Keratinocyte (primary cell): ENCODE measurements at regions not wholly inside any gene's neighbourhood (a gene's known extent, or its start where the extent isn't known, plus 50 kb on each side); places are given as distances from the start of the nearest gene placed in this dataset.

Source experiments
- EZH2 ChIP-seq: IDR thresholded peaks from one replicate; pipeline ENCODE4 v1.6.1; 2012; ENCODE audit warnings: inconsistent platforms, mild to moderate bottlenecking, low read length, moderate library complexity
- TF ChIP-seq, protein P1 (sequence below), 3 experiments: IDR thresholded peaks in 1 of 3; conservative IDR thresholded peaks in 1 of 3; optimal IDR thresholded peaks in 1 of 3; 2 replicates in 2 of 3; 3 replicates in 1 of 3; pipeline versions ENCODE3 to v1.5.1; 2011; ENCODE audit warnings: low read length in 3 of 3, mild to moderate bottlenecking in 3 of 3, moderate library complexity in 2 of 3, control low read depth in 1 of 3, inconsistent platforms in 1 of 3; ENCODE audit not compliant: insufficient read depth in 2 of 3; ENCODE audit errors: extremely low read depth in 1 of 3

DNA sequence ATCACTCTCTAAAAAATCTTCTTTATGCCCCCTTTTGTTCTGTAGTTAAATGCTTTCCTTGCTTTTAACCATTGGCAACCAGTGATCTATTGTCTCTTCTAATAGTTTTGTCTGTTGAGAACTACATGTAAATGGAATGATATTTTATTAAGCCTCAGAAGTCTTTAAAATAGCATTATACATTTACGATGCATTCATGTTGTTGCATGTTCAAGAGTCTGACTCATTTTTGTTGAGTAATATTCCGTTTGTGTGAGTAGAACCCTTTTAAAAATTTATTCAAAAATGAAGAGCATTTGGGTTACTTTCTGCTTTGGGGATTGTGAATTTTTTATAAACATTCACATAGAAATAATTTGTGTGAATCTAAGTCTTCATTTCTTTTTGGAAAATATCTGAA is 1352.9 kb downstream of the NCAM2 start:
- TF ChIP-seq, protein P1, sequence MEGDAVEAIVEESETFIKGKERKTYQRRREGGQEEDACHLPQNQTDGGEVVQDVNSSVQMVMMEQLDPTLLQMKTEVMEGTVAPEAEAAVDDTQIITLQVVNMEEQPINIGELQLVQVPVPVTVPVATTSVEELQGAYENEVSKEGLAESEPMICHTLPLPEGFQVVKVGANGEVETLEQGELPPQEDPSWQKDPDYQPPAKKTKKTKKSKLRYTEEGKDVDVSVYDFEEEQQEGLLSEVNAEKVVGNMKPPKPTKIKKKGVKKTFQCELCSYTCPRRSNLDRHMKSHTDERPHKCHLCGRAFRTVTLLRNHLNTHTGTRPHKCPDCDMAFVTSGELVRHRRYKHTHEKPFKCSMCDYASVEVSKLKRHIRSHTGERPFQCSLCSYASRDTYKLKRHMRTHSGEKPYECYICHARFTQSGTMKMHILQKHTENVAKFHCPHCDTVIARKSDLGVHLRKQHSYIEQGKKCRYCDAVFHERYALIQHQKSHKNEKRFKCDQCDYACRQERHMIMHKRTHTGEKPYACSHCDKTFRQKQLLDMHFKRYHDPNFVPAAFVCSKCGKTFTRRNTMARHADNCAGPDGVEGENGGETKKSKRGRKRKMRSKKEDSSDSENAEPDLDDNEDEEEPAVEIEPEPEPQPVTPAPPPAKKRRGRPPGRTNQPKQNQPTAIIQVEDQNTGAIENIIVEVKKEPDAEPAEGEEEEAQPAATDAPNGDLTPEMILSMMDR (optimal IDR thresholded peaks at IDR 0.05 in 1 of 3, IDR thresholded peaks at IDR 0.05 in 1 of 3, conservative IDR thresholded peaks at IDR 0.05 in 1 of 3; ENCODE audit: extremely low read depth in 1 of 3, insufficient read depth in 2 of 3, low read length in 3 of 3), result no peak
- no peak for TF ChIP-seq EZH2
